ENCODE measurements at regions not wholly inside any gene's neighbourhood (a gene's known extent, or its start where the extent isn't known, plus 50 kb on each side); places are given as distances from the start of the nearest gene placed in this dataset.

GRCh38 chr3:160130071-160130470, 95.2 kb upstream of the C3orf80 start:
- in situ Hi-C loops (cut with MboI; ENCODE audit: low sequenced_read_pairs in 4 of 4), result no loop called here

GRCh38 chr3:160130950-160131349, 94.3 kb upstream of the C3orf80 start:
- in situ Hi-C loops (cut with MboI; ENCODE audit: low sequenced_read_pairs in 4 of 4), result no loop called here
- TF ChIP-seq POLR2A (IDR thresholded peaks at IDR 0.05), result no peak
- no peak for TF ChIP-seq CTCF (IDR thresholded peaks at IDR 0.05 in 4 of 5, conservative IDR thresholded peaks at IDR 0.05 in 1 of 5)
- DNase-seq (no peak), ATAC-seq (no peak)
- no peaks in the 10 kb centered on the region for H3K4me1 ChIP-seq
- no peak overlapping the region for H3K4me3 ChIP-seq
- H3K27me3 ChIP-seq, result no peaks in the 10 kb centered on the region
- no peak overlapping the region for H3K27ac ChIP-seq
- intact Hi-C loops (cut with DNase I; ENCODE audit: low total_unique reads), result no loop called here
- no peaks in the 10 kb centered on the region for H3K36me3 ChIP-seq
- H3K9me3 ChIP-seq, result no peaks in the 10 kb centered on the region

More at GRCh38 chr3:160130071-160130470, 95.2 kb upstream of the C3orf80 start:
- TF ChIP-seq CTCF (IDR thresholded peaks at IDR 0.05 in 4 of 5, conservative IDR thresholded peaks at IDR 0.05 in 1 of 5) (no peak), POLR2A (IDR thresholded peaks at IDR 0.05) (no peak)
- H3K9me3 ChIP-seq, result no peaks in the 10 kb centered on the region
- H3K27ac ChIP-seq, result no peak overlapping the region
- DNase-seq, result no peak
- H3K4me1 ChIP-seq, result no peaks in the 10 kb centered on the region
- H3K4me3 ChIP-seq, result no peak overlapping the region
- no peaks in the 10 kb centered on the region for H3K36me3 ChIP-seq
- intact Hi-C loops (cut with DNase I; ENCODE audit: low total_unique reads), result no loop called here
- no peak for ATAC-seq
- no peaks in the 10 kb centered on the region for H3K27me3 ChIP-seq

- H3K4me1 ChIP-seq, result no peaks in the 10 kb centered on the region
- no peaks in the 10 kb centered on the region for H3K36me3 ChIP-seq
- H3K9me3 ChIP-seq, result no peaks in the 10 kb centered on the region
- no peak for DNase-seq
- no peak for ATAC-seq
- no peaks in the 10 kb centered on the region for H3K27me3 ChIP-seq
- no peak overlapping the region for H3K4me3 ChIP-seq
- in situ Hi-C loops (cut with MboI; ENCODE audit: low sequenced_read_pairs in 4 of 4), result no loop called here
- TF ChIP-seq CTCF (IDR thresholded peaks at IDR 0.05 in 4 of 5, conservative IDR thresholded peaks at IDR 0.05 in 1 of 5), result no peak
- TF ChIP-seq POLR2A (IDR thresholded peaks at IDR 0.05), result no peak
- H3K27ac ChIP-seq, result no peak overlapping the region
- intact Hi-C loops (cut with DNase I; ENCODE audit: low total_unique reads), result no loop called here
Measured at GRCh38 chr3:160132226-160132625, 93.0 kb upstream of the C3orf80 start.

GRCh38 chr3:160133757-160134156, 91.5 kb upstream of the C3orf80 start:
- DNase-seq (no peak), ATAC-seq (no peak)
- Histone ChIP-seq H3K27me3 (no peaks in the 10 kb centered on the region), H3K27ac (no peak overlapping the region), H3K9me3 (no peaks in the 10 kb centered on the region), H3K4me1 (no peaks in the 10 kb centered on the region), H3K36me3 (no peaks in the 10 kb centered on the region), H3K4me3 (no peak overlapping the region)
- TF ChIP-seq POLR2A (IDR thresholded peaks at IDR 0.05) (no peak), CTCF (IDR thresholded peaks at IDR 0.05 in 4 of 5, conservative IDR thresholded peaks at IDR 0.05 in 1 of 5) (no peak)
- in situ Hi-C loops (cut with MboI; ENCODE audit: low sequenced_read_pairs in 4 of 4), result no loop called here
- intact Hi-C loops (cut with DNase I; ENCODE audit: low total_unique reads), result no loop called here

GRCh38 chr3:160134454-160134853, 90.8 kb upstream of the C3orf80 start:
- ATAC-seq, result no peak
- Histone ChIP-seq H3K4me1 (no peaks in the 10 kb centered on the region), H3K4me3 (no peak overlapping the region), H3K9me3 (no peaks in the 10 kb centered on the region), H3K27ac (no peak overlapping the region), H3K27me3 (no peaks in the 10 kb centered on the region), H3K36me3 (no peaks in the 10 kb centered on the region)
- in situ Hi-C loops (cut with MboI; ENCODE audit: low sequenced_read_pairs in 4 of 4) (no loop called here), intact Hi-C loops (cut with DNase I; ENCODE audit: low total_unique reads) (no loop called here)
- DNase-seq, result no peak
- TF ChIP-seq POLR2A (IDR thresholded peaks at IDR 0.05), result no peak
- no peak for TF ChIP-seq CTCF (IDR thresholded peaks at IDR 0.05 in 4 of 5, conservative IDR thresholded peaks at IDR 0.05 in 1 of 5)
